H4 (cell line): ENCODE measurements at regions not wholly inside any gene's neighbourhood (a gene's known extent, or its start where the extent isn't known, plus 50 kb on each side); places are given as distances from the start of the nearest gene placed in this dataset.
"Not testable (repeated sequence)": the region's sequence is repeated elsewhere in the genome, so short reads cannot be mapped to it uniquely, and the experiment has no call there.

Experiments
- DNase-seq: peaks from one replicate; pipeline ENCODE4 v3.0.0-alpha.2; 2015; ENCODE audit warnings: low spot score

- DNase-seq, result not testable (repeated sequence)
Observed at GRCh38 chr9:65566018-65566417, 109.7 kb upstream of the ZNG1E start.

GRCh38 chr9:65519018-65519417, 156.7 kb upstream of the ZNG1E start:
- DNase-seq, result not testable (repeated sequence)

- DNase-seq, result not testable (repeated sequence)
Observed at GRCh38 chr9:65514465-65514864, 161.3 kb upstream of the ZNG1E start.

GRCh38 chr9:65507897-65508296, 167.8 kb upstream of the ZNG1E start:
- DNase-seq, result not testable (repeated sequence)

GRCh38 chr9:65504686-65505085, 171.0 kb upstream of the ZNG1E start:
- not testable (repeated sequence) for DNase-seq

- DNase-seq, result not testable (repeated sequence)
Observed at GRCh38 chr9:65503696-65504095, 172.0 kb upstream of the ZNG1E start.

- not testable (repeated sequence) for DNase-seq
Observed at GRCh38 chr9:65482890-65483289, 192.8 kb upstream of the ZNG1E start.

GRCh38 chr9:65481291-65481690, 194.4 kb upstream of the ZNG1E start:
- not testable (repeated sequence) for DNase-seq

GRCh38 chr9:65474891-65475290, 189.9 kb upstream of the FOXD4L5 start:
- not testable (repeated sequence) for DNase-seq

- not testable (repeated sequence) for DNase-seq
Observed at GRCh38 chr9:65473059-65473822, 188.2 kb upstream of the FOXD4L5 start.

GRCh38 chr9:65471106-65471505, 186.1 kb upstream of the FOXD4L5 start:
- not testable (repeated sequence) for DNase-seq

- not testable (repeated sequence) for DNase-seq
Observed at GRCh38 chr9:65466911-65467734, 182.1 kb upstream of the FOXD4L5 start.

GRCh38 chr9:65465246-65465895, 180.4 kb upstream of the FOXD4L5 start:
- not testable (repeated sequence) for DNase-seq

- DNase-seq, result not testable (repeated sequence)
Observed at GRCh38 chr9:65462476-65462875, 177.5 kb upstream of the FOXD4L5 start.

GRCh38 chr9:65459756-65460320, 174.8 kb upstream of the FOXD4L5 start:
- DNase-seq, result no peak

- DNase-seq, result no peak
Observed at GRCh38 chr9:65458992-65459391, 174.0 kb upstream of the FOXD4L5 start.

GRCh38 chr9:65458465-65458864, 173.5 kb upstream of the FOXD4L5 start:
- DNase-seq, result no peak

GRCh38 chr9:65456991-65457390, 172.0 kb upstream of the FOXD4L5 start:
- DNase-seq, result not testable (repeated sequence)

- DNase-seq, result not testable (repeated sequence)
Observed at GRCh38 chr9:65455751-65456647, 171.0 kb upstream of the FOXD4L5 start.

GRCh38 chr9:65455136-65455535, 170.1 kb upstream of the FOXD4L5 start:
- DNase-seq, result not testable (repeated sequence)

GRCh38 chr9:65454666-65455065, 169.7 kb upstream of the FOXD4L5 start:
- DNase-seq, result not testable (repeated sequence)
